ENCODE measurements at regions not wholly inside any gene's neighbourhood (a gene's known extent, or its start where the extent isn't known, plus 50 kb on each side); places are given as distances from the start of the nearest gene placed in this dataset.
"Not testable (repeated sequence)": the region's sequence is repeated elsewhere in the genome, so short reads cannot be mapped to it uniquely, and the experiment has no call there.

- no peak for DNase-seq (ENCODE audit: low read depth, low spot score)
Observed at GRCh38 chr7:66537380-66537779, 91.3 kb upstream of the KCTD7 start.

GRCh38 chr7:66537876-66538275 lies 90.8 kb upstream of the KCTD7 start:
- no peak for DNase-seq (ENCODE audit: low read depth, low spot score)

GRCh38 chr7:66539264-66539623 lies 89.4 kb upstream of the KCTD7 start:
- DNase-seq (ENCODE audit: low read depth, low spot score) = no peak

- DNase-seq (ENCODE audit: low read depth, low spot score) = no peak
Observed at GRCh38 chr7:66539902-66540375, 88.7 kb upstream of the KCTD7 start.

- DNase-seq (ENCODE audit: low read depth, low spot score) = no peak
Observed at GRCh38 chr7:66542049-66542448, 86.6 kb upstream of the KCTD7 start.

- DNase-seq (ENCODE audit: low read depth, low spot score) = no peak
Observed at GRCh38 chr7:66542528-66543269, 86.0 kb upstream of the KCTD7 start.

GRCh38 chr7:66549466-66549865 lies 79.2 kb upstream of the KCTD7 start:
- DNase-seq (ENCODE audit: low read depth, low spot score) = no peak

- DNase-seq (ENCODE audit: low read depth, low spot score) = no peak
Observed at GRCh38 chr7:66553001-66553400, 75.7 kb upstream of the KCTD7 start.

GRCh38 chr7:66553675-66554074 lies 75.0 kb upstream of the KCTD7 start:
- not testable (repeated sequence) for DNase-seq (ENCODE audit: low read depth, low spot score)

GRCh38 chr7:66554291-66554690 lies 74.4 kb upstream of the KCTD7 start:
- not testable (repeated sequence) for DNase-seq (ENCODE audit: low read depth, low spot score)

- DNase-seq (ENCODE audit: low read depth, low spot score) = not testable (repeated sequence)
Observed at GRCh38 chr7:66554842-66555430, 73.7 kb upstream of the KCTD7 start.

GRCh38 chr7:66556177-66556548 lies 72.5 kb upstream of the KCTD7 start:
- no peak for DNase-seq (ENCODE audit: low read depth, low spot score)

- DNase-seq (ENCODE audit: low read depth, low spot score) = no peak
Observed at GRCh38 chr7:66556549-66557213, 72.0 kb upstream of the KCTD7 start.

GRCh38 chr7:66557214-66558200 lies 71.2 kb upstream of the KCTD7 start:
- no peak for DNase-seq (ENCODE audit: low read depth, low spot score)

- DNase-seq (ENCODE audit: low read depth, low spot score) = no peak
Observed at GRCh38 chr7:66558201-66558641, 70.5 kb upstream of the KCTD7 start.

- no peak for DNase-seq (ENCODE audit: low read depth, low spot score)
Observed at GRCh38 chr7:66558660-66559465, 69.8 kb upstream of the KCTD7 start.

- DNase-seq (ENCODE audit: low read depth, low spot score) = no peak
Observed at GRCh38 chr7:66564045-66564444, 64.6 kb upstream of the KCTD7 start.

GRCh38 chr7:66570179-66570578 lies 58.5 kb upstream of the KCTD7 start:
- DNase-seq (ENCODE audit: low read depth, low spot score) = not testable (repeated sequence)

GRCh38 chr7:66571568-66571967 lies 57.1 kb upstream of the KCTD7 start:
- no peak for DNase-seq (ENCODE audit: low read depth, low spot score)

GRCh38 chr7:66573782-66574495 lies 54.7 kb upstream of the KCTD7 start:
- DNase-seq (ENCODE audit: low read depth, low spot score) = not testable (repeated sequence)

Measured in smooth muscle cell of the brain vasculature (primary cell).